Gastrocnemius medialis (tissue), 4 donors: ENCODE measurements at regions not wholly inside any gene's neighbourhood (a gene's known extent, or its start where the extent isn't known, plus 50 kb on each side); places are given as distances from the start of the nearest gene placed in this dataset.

ENCODE experiments used
- ATAC-seq, 2 donors: fragments of 150-250 bp; one replicate each; pipeline ENCODE4 v1.9.1; 2016
- DNase-seq, 2 donors: peaks; one replicate each; pipeline ENCODE4 v3.0.0-alpha.2; 2019
- H3K27ac ChIP-seq, 4 donors: fragments of 200-600 bp; sonication (generic); 1 replicate in 1 of 4; 2 replicates in 3 of 4; pipeline ENCODE4 v1.5.1; 2016 to 2018; ENCODE audit warnings: mild to moderate bottlenecking in 2 of 4, moderate library complexity in 1 of 4
- H3K27me3 ChIP-seq, 3 donors: fragments of 200-600 bp; sonication (generic) in 2 of 3; 1 replicate in 1 of 3; 2 replicates in 2 of 3; pipeline versions ENCODE4 v1.5.1 to v1.6.0; 2016 to 2019; ENCODE audit warnings: mild to moderate bottlenecking in 1 of 3, moderate library complexity in 1 of 3
- H3K36me3 ChIP-seq, 2 donors: fragments of 200-600 bp; sonication (generic) in 1 of 2; one replicate each; pipeline ENCODE4 v1.5.1; 2017 to 2018
- H3K4me1 ChIP-seq, 2 donors: fragments of 200-600 bp; sonication (generic) in 1 of 2; one replicate each; pipeline ENCODE4 v1.5.1; 2016 to 2017; ENCODE audit warnings: mild to moderate bottlenecking in 2 of 2
- H3K4me3 ChIP-seq, 4 donors: fragments of 200-600 bp; sonication (generic) in 3 of 4; 1 replicate in 1 of 4; 2 replicates in 3 of 4; pipeline ENCODE4 v1.5.1; 2016 to 2019; ENCODE audit warnings: mild to moderate bottlenecking in 2 of 4
- H3K9me3 ChIP-seq, 3 donors: fragments of 200-600 bp; sonication (generic) in 2 of 3; 1 replicate in 1 of 3; 2 replicates in 2 of 3; pipeline ENCODE4 v1.5.1; 2016 to 2019
- POLR2A ChIP-seq, 2 donors: fragments of 450-650 bp; IDR thresholded peaks; one replicate each; pipeline ENCODE4 v1.6.1; 2017; ENCODE audit warnings: antibody characterized with exemption in 2 of 2, mild to moderate bottlenecking in 2 of 2, moderate library complexity in 2 of 2
- in situ Hi-C, 4 donors: fragments of 200-750 bp; cut with MboI; loops; one replicate each; pipeline versions ENCODE4 v1.15.0 to v1.8.0; 2017; ENCODE audit warnings: low sequenced_read_pairs in 4 of 4
- intact Hi-C: fragments of 100-400 bp; cut with DNase I; formaldehyde crosslinking; loops from one replicate; pipeline ENCODE4 v1.15.1; 2023; ENCODE audit warnings: low total_unique reads
- TF ChIP-seq, protein P1 (sequence below), 5 experiments: fragments of 450-650 bp in 3 of 5; fragments of 200-600 bp in 2 of 5; sonication (generic) in 2 of 5; IDR thresholded peaks in 4 of 5; conservative IDR thresholded peaks in 1 of 5; 1 replicate in 4 of 5; 2 replicates in 1 of 5; pipeline ENCODE4 v1.5.1; 2016 to 2019; ENCODE audit warnings: antibody characterized with exemption in 5 of 5, mild to moderate bottlenecking in 3 of 5, moderate library complexity in 3 of 5

DNA sequence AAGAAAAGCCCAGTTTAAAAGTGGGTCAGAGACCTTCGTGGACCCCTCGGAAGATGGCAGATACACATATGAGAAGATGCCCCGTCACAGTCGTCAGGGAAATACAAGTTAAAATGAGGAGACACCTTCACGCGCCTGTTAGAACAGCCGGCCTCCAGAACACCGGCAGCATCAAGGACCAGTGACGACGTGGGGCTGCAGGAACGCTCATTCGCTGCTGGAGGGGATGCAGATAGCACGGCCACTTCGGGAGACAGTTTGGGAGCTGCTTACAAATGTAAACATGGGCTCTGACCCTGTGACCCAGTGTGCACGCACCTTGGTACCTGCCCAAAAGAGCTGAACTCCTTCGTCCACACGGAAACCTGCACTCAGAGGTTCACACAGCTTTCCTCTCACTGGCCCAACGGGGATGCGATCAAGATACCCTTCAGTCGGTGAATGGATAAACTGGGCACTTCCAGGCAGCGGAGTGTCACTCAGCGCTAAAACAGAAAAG, 83.7 kb upstream of the CTDP1 start:
- H3K4me1 ChIP-seq: no peaks in the 10 kb centered on the region
- peaks cover 6 to 15% (median 12%) of the 10 kb centered on the region in 3 donors for H3K27me3 ChIP-seq
- TF ChIP-seq, protein P1, sequence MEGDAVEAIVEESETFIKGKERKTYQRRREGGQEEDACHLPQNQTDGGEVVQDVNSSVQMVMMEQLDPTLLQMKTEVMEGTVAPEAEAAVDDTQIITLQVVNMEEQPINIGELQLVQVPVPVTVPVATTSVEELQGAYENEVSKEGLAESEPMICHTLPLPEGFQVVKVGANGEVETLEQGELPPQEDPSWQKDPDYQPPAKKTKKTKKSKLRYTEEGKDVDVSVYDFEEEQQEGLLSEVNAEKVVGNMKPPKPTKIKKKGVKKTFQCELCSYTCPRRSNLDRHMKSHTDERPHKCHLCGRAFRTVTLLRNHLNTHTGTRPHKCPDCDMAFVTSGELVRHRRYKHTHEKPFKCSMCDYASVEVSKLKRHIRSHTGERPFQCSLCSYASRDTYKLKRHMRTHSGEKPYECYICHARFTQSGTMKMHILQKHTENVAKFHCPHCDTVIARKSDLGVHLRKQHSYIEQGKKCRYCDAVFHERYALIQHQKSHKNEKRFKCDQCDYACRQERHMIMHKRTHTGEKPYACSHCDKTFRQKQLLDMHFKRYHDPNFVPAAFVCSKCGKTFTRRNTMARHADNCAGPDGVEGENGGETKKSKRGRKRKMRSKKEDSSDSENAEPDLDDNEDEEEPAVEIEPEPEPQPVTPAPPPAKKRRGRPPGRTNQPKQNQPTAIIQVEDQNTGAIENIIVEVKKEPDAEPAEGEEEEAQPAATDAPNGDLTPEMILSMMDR (IDR thresholded peaks at IDR 0.05 in 4 of 5, conservative IDR thresholded peaks at IDR 0.05 in 1 of 5): no peak
- no peak for TF ChIP-seq POLR2A (IDR thresholded peaks at IDR 0.05)
- DNase-seq: no peak
- in situ Hi-C loops: no loop called here
- no peak for ATAC-seq
- H3K9me3 ChIP-seq: no peaks in the 10 kb centered on the region
- no peak overlapping the region for H3K4me3 ChIP-seq
- no peaks in the 10 kb centered on the region for H3K36me3 ChIP-seq
- intact Hi-C loops: no loop called here
- no peak overlapping the region for H3K27ac ChIP-seq

GRCh38 chr18:79596446-79597175, 83.0 kb upstream of the CTDP1 start:
- no peak for TF ChIP-seq POLR2A (IDR thresholded peaks at IDR 0.05)
- TF ChIP-seq, protein P1 (IDR thresholded peaks at IDR 0.05 in 4 of 5, conservative IDR thresholded peaks at IDR 0.05 in 1 of 5): no peak
- no peaks in the 10 kb centered on the region for H3K36me3 ChIP-seq
- no peaks in the 10 kb centered on the region for H3K4me1 ChIP-seq
- H3K9me3 ChIP-seq: no peaks in the 10 kb centered on the region
- DNase-seq (no peak), ATAC-seq (no peak)
- intact Hi-C loops (no loop called here), in situ Hi-C loops (no loop called here)
- no peak overlapping the region for H3K27ac ChIP-seq
- H3K4me3 ChIP-seq: no peak overlapping the region
- H3K27me3 ChIP-seq: peaks cover 6 to 12% (median 12%) of the 10 kb centered on the region in 3 donors

DNA sequence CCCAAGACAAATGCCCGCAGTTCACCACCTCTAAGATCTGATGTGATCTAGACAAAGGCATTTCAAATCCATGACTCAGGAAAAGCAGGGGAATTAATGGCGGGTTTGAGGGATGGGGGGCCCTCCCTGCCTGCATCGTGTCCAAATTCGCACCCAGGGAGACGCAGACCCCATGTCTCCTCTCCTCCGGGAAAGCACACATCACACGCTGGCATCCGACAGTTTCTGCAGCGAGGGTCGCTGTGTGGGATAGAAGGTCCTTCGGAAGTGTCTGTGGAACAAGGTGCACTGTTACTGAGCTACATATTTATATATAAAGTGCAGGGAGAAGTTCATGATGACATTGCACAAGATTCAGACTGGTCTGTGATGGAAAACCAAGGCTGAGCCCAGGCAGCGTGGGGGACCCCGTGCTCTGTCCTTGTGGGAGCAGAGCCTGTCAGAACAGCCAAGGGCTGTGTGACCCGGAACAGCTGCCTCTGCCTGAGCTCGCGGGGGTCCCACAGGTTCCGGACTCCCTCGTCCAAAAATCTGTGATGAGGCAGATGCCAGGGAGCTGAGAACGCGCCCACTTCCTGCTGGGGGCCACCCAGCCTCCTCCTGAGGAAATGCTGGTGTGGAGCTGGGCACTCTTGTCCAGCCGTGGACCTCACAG, 82.3 kb upstream of the CTDP1 start:
- H3K27me3 ChIP-seq: peaks cover 6 to 12% (median 12%) of the 10 kb centered on the region in 3 donors
- TF ChIP-seq, protein P1 (IDR thresholded peaks at IDR 0.05 in 4 of 5, conservative IDR thresholded peaks at IDR 0.05 in 1 of 5): no peak
- TF ChIP-seq POLR2A (IDR thresholded peaks at IDR 0.05): no peak
- no peaks in the 10 kb centered on the region for H3K9me3 ChIP-seq
- in situ Hi-C loops: no loop called here
- no peaks in the 10 kb centered on the region for H3K36me3 ChIP-seq
- no peak overlapping the region for H3K4me3 ChIP-seq
- ATAC-seq (no peak), DNase-seq (no peak)
- intact Hi-C loops: no loop called here
- H3K4me1 ChIP-seq: no peaks in the 10 kb centered on the region
- no peak overlapping the region for H3K27ac ChIP-seq

DNA sequence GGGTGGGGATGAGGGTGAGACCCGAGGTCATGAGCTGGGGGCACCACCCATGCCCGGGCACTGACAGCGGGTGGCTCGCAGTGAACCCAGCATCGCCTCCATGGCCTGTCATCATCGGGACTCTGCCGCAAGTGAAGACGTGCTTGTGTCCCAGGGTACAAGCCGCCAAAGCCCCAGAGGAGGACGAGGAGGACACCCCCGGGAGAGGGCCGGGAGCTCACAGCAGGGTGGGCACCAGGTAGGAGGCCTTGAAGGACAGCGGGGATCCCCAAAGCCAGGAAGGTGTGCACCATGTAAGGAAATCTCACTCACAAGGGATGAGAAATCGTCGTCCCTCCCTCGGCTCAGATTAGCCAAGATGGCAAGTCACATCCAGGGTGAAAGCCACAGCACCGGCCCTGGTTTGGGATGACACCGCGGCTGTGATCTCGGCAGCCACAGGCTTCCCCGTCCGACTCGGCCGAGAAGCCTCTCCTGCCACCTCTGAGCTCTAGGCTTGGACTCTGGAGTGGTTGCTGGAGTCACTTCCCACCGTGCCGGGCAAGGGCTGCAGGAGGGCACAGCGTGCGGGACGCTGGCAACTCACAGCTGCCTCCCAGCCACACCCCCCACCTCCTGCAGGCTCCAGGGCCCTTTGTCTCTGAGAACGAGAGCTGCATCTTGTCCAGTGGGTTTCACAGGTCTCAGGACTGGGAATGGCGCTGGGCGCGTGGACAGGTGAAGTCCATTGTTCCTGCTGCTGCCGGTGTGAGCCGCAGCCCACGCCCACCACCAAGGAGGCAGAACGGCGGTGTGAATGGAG, 81.6 kb upstream of the CTDP1 start:
- Histone ChIP-seq H3K27ac (no peak overlapping the region), H3K9me3 (no peaks in the 10 kb centered on the region), H3K27me3 (peaks cover 6 to 12% (median 12%) of the 10 kb centered on the region in 3 donors), H3K4me1 (no peaks in the 10 kb centered on the region), H3K36me3 (no peaks in the 10 kb centered on the region), H3K4me3 (no peak overlapping the region)
- in situ Hi-C loops (no loop called here), intact Hi-C loops (no loop called here)
- TF ChIP-seq POLR2A (IDR thresholded peaks at IDR 0.05): no peak
- TF ChIP-seq, protein P1 (IDR thresholded peaks at IDR 0.05 in 4 of 5, conservative IDR thresholded peaks at IDR 0.05 in 1 of 5): no peak
- DNase-seq: no peak
- no peak for ATAC-seq
